A549 (cell line): ENCODE measurements at regions not wholly inside any gene's neighbourhood (a gene's known extent, or its start where the extent isn't known, plus 50 kb on each side); places are given as distances from the start of the nearest gene placed in this dataset.

Experiments used
- ATAC-seq, 2 experiments: fragments of 200-7000 bp in 1 of 2; fragments of >200 bp in 1 of 2; cut with Nextera tagmentation in 1 of 2; cut with Tn5 transposase in 1 of 2; 3 replicates each; pipeline versions ENCODE4 v1.8.0 to v1.9.1; 2018 to 2020; ENCODE audit warnings: mild to moderate bottlenecking in 1 of 2, moderate library complexity in 1 of 2
- CTCF ChIA-PET: fragments of 300-600 bp; sonication (Branson Sonifier 250); formaldehyde crosslinking; extraction: SDS; loops from one replicate; lab custom pipeline; 2021; ENCODE audit warnings: antibody characterized with exemption, inconsistent platforms; lab: Yijun Ruan, JAX
- POLR2A ChIA-PET: fragments of 350-600 bp; formaldehyde crosslinking; extraction: SDS; loops from one replicate; lab custom pipeline; 2021; ENCODE audit warnings: antibody characterized with exemption, inconsistent platforms; lab: Yijun Ruan, JAX
- DNase-seq, 2 experiments: peaks; one replicate each; pipeline versions ENCODE4 v3.0.0 to v3.0.0-alpha.2; 2011 to 2016; ENCODE audit warnings: low read depth in 1 of 2, low spot score in 1 of 2
- FAIRE-seq: peaks from 2 replicates; lab custom pipeline; 2011; peaks lifted over from hg19 to GRCh38; lab: Jason Lieb, UNC
- H3K27ac ChIP-seq, 2 experiments: fragments of >200 bp; sonication (Bioruptor Twin); formaldehyde crosslinking; 3 replicates each; pipeline ENCODE4 v1.5.1; 2016 to 2017
- H3K4me1 ChIP-seq: fragments of >200 bp; sonication (Bioruptor Twin); formaldehyde crosslinking; 3 replicates; pipeline ENCODE4 v1.6.1; 2016
- H3K4me2 ChIP-seq: fragments of >200 bp; sonication (Bioruptor Twin); formaldehyde crosslinking; 3 replicates; pipeline ENCODE4 v1.6.1; 2016
- H3K4me3 ChIP-seq: fragments of >200 bp; sonication (Bioruptor Twin); formaldehyde crosslinking; 3 replicates; pipeline ENCODE4 v1.5.1; 2016
- H3K9me3 ChIP-seq: fragments of >200 bp; sonication (Bioruptor Twin); formaldehyde crosslinking; 3 replicates; pipeline ENCODE4 v1.6.1; 2016
- CBX2 ChIP-seq: fragments of 200-600 bp; sonication (generic); IDR thresholded peaks from 2 replicates; pipeline ENCODE4 v1.6.1; 2016; ENCODE audit warnings: low read depth, mild to moderate bottlenecking, borderline replicate concordance
- EP300 ChIP-seq, 2 experiments: fragments of >200 bp; sonication (Bioruptor Twin); formaldehyde crosslinking; IDR thresholded peaks; 2 replicates in 1 of 2; 3 replicates in 1 of 2; pipeline ENCODE4 v1.6.1; 2016 to 2017
- FOSB ChIP-seq: fragments of 250-450 bp; sonication (Bioruptor Pico); IDR thresholded peaks from 2 replicates; pipeline ENCODE4 v1.5.0; 2020; ENCODE audit warnings: mild to moderate bottlenecking, moderate library complexity
- FOSL2 ChIP-seq, 2 experiments: fragments of 450-650 bp in 1 of 2; fragments of >200 bp in 1 of 2; sonication (Bioruptor Twin) in 1 of 2; formaldehyde crosslinking; IDR thresholded peaks; 2 replicates each; pipeline versions ENCODE4 v1.5.0 to v1.6.1; 2016 to 2020; ENCODE audit warnings: mild to moderate bottlenecking in 1 of 2, moderate library complexity in 1 of 2
- HDAC2 ChIP-seq: fragments of 200-600 bp; sonication (generic); IDR thresholded peaks from 2 replicates; pipeline ENCODE4 v1.6.1; 2016
- HOXB13 ChIP-seq: fragments of 250-450 bp; sonication (Bioruptor Pico); IDR thresholded peaks from 2 replicates; pipeline ENCODE4 v1.5.0; 2020; ENCODE audit warnings: low read depth, mild to moderate bottlenecking, moderate library complexity
- HOXB5 ChIP-seq: fragments of 250-450 bp; sonication (Bioruptor Pico); IDR thresholded peaks from 2 replicates; pipeline ENCODE4 v1.5.0; 2020; ENCODE audit warnings: mild to moderate bottlenecking, moderate library complexity
- MYC ChIP-seq: IDR thresholded peaks from 2 replicates; pipeline ENCODE4 v1.6.1; 2012; ENCODE audit warnings: mild to moderate bottlenecking, inconsistent platforms, low read length, improper control_type of control experiment, borderline replicate concordance
- NR3C1 ChIP-seq: fragments of >200 bp; sonication (Bioruptor Twin); formaldehyde crosslinking; IDR thresholded peaks from 3 replicates; pipeline ENCODE4 v1.6.1; 2017
- POLR2AphosphoS2 ChIP-seq: conservative IDR thresholded peaks from 2 replicates; pipeline ENCODE4 v1.6.1; 2012; ENCODE audit warnings: low read length, improper control_type of control experiment, inconsistent platforms
- RAD21 ChIP-seq, 2 experiments: fragments of >200 bp in 1 of 2; sonication (Bioruptor Twin) in 1 of 2; formaldehyde crosslinking in 1 of 2; IDR thresholded peaks in 1 of 2; conservative IDR thresholded peaks in 1 of 2; 2 replicates in 1 of 2; 3 replicates in 1 of 2; pipeline ENCODE4 v1.6.1; 2012 to 2018; ENCODE audit warnings: inconsistent platforms in 1 of 2
- RARB ChIP-seq: fragments of 250-450 bp; sonication (Bioruptor Pico); IDR thresholded peaks from 2 replicates; pipeline ENCODE4 v1.8.0; 2021; ENCODE audit warnings: mild to moderate bottlenecking, moderate library complexity
- RNF2 ChIP-seq: fragments of 200-600 bp; sonication (generic); IDR thresholded peaks from 2 replicates; pipeline ENCODE4 v1.6.1; 2016; ENCODE audit warnings: low read depth, mild to moderate bottlenecking, antibody characterized with exemption, moderate library complexity, borderline replicate concordance
- TFCP2L1 ChIP-seq: fragments of 250-450 bp; sonication (Bioruptor Pico); IDR thresholded peaks from 2 replicates; pipeline ENCODE4 v1.5.0; 2021; ENCODE audit warnings: mild to moderate bottlenecking
- TP53 ChIP-seq: fragments of 250-450 bp; sonication (Bioruptor Pico); IDR thresholded peaks from 2 replicates; pipeline ENCODE4 v1.5.0; 2021; ENCODE audit warnings: mild to moderate bottlenecking, moderate library complexity
- ZC3H11A ChIP-seq: fragments of 450-650 bp; IDR thresholded peaks from 2 replicates; pipeline ENCODE4 v1.6.1; 2014; ENCODE audit warnings: antibody characterized with exemption, mild to moderate bottlenecking
- ZFP36 ChIP-seq: fragments of 450-650 bp; IDR thresholded peaks from 2 replicates; pipeline ENCODE4 v1.6.1; 2014; ENCODE audit warnings: borderline replicate concordance; ENCODE audit not compliant: partially characterized antibody
- ZSCAN20 ChIP-seq: fragments of 250-450 bp; sonication (Bioruptor Pico); IDR thresholded peaks from 2 replicates; pipeline ENCODE4 v1.8.0; 2022; ENCODE audit warnings: mild to moderate bottlenecking, moderate library complexity
- WGBS: methylation state at CpG from one replicate; pipeline ENCODE4 v1.1.6; 2017; ENCODE audit errors: missing lambda C conversion rate; 5-methylcytosine and 5-hydroxymethylcytosine counted together
- TF ChIP-seq, protein P1 (sequence below): fragments of >200 bp; sonication (Bioruptor Twin); formaldehyde crosslinking; IDR thresholded peaks from 2 replicates; pipeline ENCODE4 v1.6.1; 2016
- TF ChIP-seq, protein P2 (sequence below): IDR thresholded peaks from 2 replicates; pipeline ENCODE4 v1.6.1; 2012
- TF ChIP-seq, protein P3 (sequence below): fragments of 250-450 bp; sonication (Bioruptor Pico); IDR thresholded peaks from 2 replicates; pipeline ENCODE4 v1.5.0; 2020; ENCODE audit warnings: low read depth, mild to moderate bottlenecking, moderate library complexity

DNA sequence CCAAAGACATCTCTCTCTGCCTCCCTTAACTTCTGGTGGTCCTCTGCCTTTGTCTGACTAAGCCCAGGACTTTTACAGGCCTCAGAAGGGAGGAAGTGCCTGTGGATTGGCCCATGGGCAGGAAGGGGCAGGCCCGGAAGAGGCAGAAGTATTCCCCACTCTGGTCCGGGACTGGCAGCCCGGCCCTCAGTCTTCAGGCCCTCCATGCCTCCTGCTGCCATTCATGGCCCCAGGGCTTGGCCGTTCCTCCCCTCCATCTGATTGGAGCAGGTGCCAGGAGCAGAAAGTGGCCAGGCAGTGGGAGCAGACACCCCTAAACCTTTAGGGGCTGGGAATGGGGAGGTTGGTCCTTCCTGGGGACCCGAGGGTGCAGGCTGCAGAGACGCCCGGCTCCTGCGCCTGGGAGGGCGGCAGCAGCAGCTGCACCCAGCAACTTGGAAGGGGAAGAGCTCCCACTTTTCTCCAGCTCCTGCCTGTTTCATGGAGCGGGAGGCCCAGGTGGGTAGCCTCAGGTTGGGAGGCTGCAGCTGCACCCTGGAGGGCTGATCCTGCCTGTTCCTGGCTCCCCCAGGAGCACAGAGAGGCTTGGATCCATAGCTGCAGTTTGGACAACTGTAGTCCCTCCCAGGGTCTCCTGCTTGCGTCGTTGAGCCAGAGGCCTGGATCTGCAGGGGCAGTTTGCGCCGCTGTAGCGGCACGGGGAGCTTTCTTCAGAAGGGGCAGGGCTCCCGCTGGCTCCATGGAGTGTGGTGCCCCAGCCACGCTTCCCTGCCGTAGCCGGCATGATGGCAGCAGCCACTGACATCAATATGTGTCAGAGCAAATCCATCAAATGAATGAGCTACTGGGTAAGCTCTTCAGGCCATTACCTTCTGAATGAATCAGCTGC lies 661.5 kb upstream of the NUDT12 start:
- H3K9me3 ChIP-seq = no peaks in the 10 kb centered on the region
- H3K4me3 ChIP-seq = no peak overlapping the region
- no peak overlapping the region for H3K27ac ChIP-seq
- TF ChIP-seq FOSL2 (IDR thresholded peaks at IDR 0.05) (no peak), FOSL2 (CRISPR knock-in tag; IDR thresholded peaks at IDR 0.05) (no peak), RAD21 (conservative IDR thresholded peaks at IDR 0.05 in 1 of 2, IDR thresholded peaks at IDR 0.05 in 1 of 2) (no peak), TFCP2L1 (no peak), EP300 (IDR thresholded peaks at IDR 0.05) (no peak), TP53 (CRISPR knock-in tag) (no peak), RARB (no peak), NR3C1 (no peak), FOSB (CRISPR knock-in tag) (no peak), POLR2AphosphoS2 (no peak), ZC3H11A (no peak), CBX2 (no peak), RNF2 (no peak)
- TF ChIP-seq, protein P1, sequence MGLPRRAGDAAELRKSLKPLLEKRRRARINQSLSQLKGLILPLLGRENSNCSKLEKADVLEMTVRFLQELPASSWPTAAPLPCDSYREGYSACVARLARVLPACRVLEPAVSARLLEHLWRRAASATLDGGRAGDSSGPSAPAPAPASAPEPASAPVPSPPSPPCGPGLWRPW = no peak
- TF ChIP-seq, protein P2, sequence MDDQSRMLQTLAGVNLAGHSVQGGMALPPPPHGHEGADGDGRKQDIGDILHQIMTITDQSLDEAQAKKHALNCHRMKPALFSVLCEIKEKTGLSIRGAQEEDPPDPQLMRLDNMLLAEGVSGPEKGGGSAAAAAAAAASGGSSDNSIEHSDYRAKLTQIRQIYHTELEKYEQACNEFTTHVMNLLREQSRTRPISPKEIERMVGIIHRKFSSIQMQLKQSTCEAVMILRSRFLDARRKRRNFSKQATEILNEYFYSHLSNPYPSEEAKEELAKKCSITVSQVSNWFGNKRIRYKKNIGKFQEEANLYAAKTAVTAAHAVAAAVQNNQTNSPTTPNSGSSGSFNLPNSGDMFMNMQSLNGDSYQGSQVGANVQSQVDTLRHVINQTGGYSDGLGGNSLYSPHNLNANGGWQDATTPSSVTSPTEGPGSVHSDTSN = no peak
- POLR2A ChIA-PET = no interaction called here
- ATAC-seq = no peak; a peak in 2 of 6 replicates
- no peak for DNase-seq
- CTCF ChIA-PET = interaction anchor here (1.2 kb wide), 1 partner anchor 195 kb away, joined by 4 read pairs; no protein-coding TSS in a partner anchor
- no peak for FAIRE-seq
- 77% methylated on average over 17 of the region's 20 CpGs for WGBS
- no peak overlapping the region for H3K4me2 ChIP-seq
- H3K4me1 ChIP-seq = no peaks in the 10 kb centered on the region

DNA sequence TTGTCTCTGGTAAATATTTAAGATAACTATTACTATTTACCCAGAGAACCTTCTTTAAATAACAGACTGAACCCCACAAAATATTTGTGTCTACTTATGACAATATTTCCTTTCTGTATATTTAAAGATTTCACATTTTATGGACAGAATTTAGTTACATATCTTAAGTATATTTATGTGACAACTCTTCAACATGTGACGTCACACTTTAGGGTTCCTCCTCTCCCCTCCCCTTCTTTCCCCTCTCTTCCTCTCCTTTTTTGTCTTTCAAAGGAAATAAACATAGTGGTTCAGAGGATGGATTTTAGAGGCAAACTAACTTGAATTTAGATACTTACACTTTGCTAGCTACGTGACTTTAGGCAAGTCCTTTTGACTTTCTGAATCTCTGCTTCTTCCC lies 655.6 kb upstream of the NUDT12 start:
- Histone ChIP-seq H3K4me3 (no peak overlapping the region), H3K9me3 (no peaks in the 10 kb centered on the region), H3K27ac (no peak overlapping the region), H3K4me2 (no peak overlapping the region), H3K4me1 (no peaks in the 10 kb centered on the region)
- no peak for FAIRE-seq
- CTCF ChIA-PET = no interaction called here
- DNase-seq = no peak
- POLR2A ChIA-PET = no interaction called here
- no peak for TF ChIP-seq MYC
- TF ChIP-seq HOXB5 = no peak
- TF ChIP-seq TFCP2L1 = no peak
- TF ChIP-seq, protein P3, sequence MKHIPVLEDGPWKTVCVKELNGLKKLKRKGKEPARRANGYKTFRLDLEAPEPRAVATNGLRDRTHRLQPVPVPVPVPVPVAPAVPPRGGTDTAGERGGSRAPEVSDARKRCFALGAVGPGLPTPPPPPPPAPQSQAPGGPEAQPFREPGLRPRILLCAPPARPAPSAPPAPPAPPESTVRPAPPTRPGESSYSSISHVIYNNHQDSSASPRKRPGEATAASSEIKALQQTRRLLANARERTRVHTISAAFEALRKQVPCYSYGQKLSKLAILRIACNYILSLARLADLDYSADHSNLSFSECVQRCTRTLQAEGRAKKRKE (CRISPR knock-in tag) = no peak
- no peak for TF ChIP-seq ZFP36
- no peak for TF ChIP-seq HOXB13 (CRISPR knock-in tag)
- TF ChIP-seq, protein P2 = no peak
- no peak for TF ChIP-seq HDAC2
- no peak for TF ChIP-seq CBX2
- no peak for TF ChIP-seq ZSCAN20 (CRISPR knock-in tag)
- 42% methylated on average over 2 of the region's 2 CpGs for WGBS
- no peak for ATAC-seq
